AG09319 (cell line): ENCODE measurements at regions not wholly inside any gene's neighbourhood (a gene's known extent, or its start where the extent isn't known, plus 50 kb on each side); places are given as distances from the start of the nearest gene placed in this dataset.

Experiments
- DNase-seq: peaks from one replicate; pipeline ENCODE4 v3.0.0-alpha.2; 2010; ENCODE audit warnings: low read depth; ENCODE audit errors: extremely low read depth
- CTCF ChIP-seq: IDR thresholded peaks from 2 replicates; pipeline ENCODE4 v1.5.1; 2011; ENCODE audit warnings: low read depth, mild to moderate bottlenecking, inconsistent platforms, low read length, moderate library complexity

GRCh38 chr6:113205553-113205952 lies 651.6 kb upstream of the MARCKS start:
- DNase-seq: no peak
- no peak for TF ChIP-seq CTCF

- no peak for DNase-seq
- no peak for TF ChIP-seq CTCF
Measured at GRCh38 chr6:113208726-113209125, 648.4 kb upstream of the MARCKS start.

- DNase-seq: no peak
- no peak for TF ChIP-seq CTCF
Measured at GRCh38 chr6:113209315-113209714, 647.8 kb upstream of the MARCKS start.

- DNase-seq: no peak
- TF ChIP-seq CTCF: no peak
Measured at GRCh38 chr6:113211170-113211569, 646.0 kb upstream of the MARCKS start.

GRCh38 chr6:113219783-113220182 lies 637.4 kb upstream of the MARCKS start:
- TF ChIP-seq CTCF: no peak
- DNase-seq: no peak

- no peak for TF ChIP-seq CTCF
- no peak for DNase-seq
Measured at GRCh38 chr6:113220832-113221231, 636.3 kb upstream of the MARCKS start.

- no peak for DNase-seq
- no peak for TF ChIP-seq CTCF
Measured at GRCh38 chr6:113221850-113222249, 635.3 kb upstream of the MARCKS start.

- no peak for TF ChIP-seq CTCF
- no peak for DNase-seq
Measured at GRCh38 chr6:113246186-113246585, 611.0 kb upstream of the MARCKS start.
